Smooth muscle cell (in vitro differentiated cells): ENCODE measurements at regions not wholly inside any gene's neighbourhood (a gene's known extent, or its start where the extent isn't known, plus 50 kb on each side); places are given as distances from the start of the nearest gene placed in this dataset.

Experiments used
- DNase-seq: peaks from one replicate; lab custom pipeline; 2025; ENCODE audit not compliant: unreplicated experiment; lab: John Stamatoyannopoulos, UW
- H2AFZ ChIP-seq: fragments of 200-600 bp; sonication (generic); 2 replicates; pipeline ENCODE4 v1.6.0; 2016; ENCODE audit warnings: antibody characterized with exemption, low read depth, mild to moderate bottlenecking
- H3F3A ChIP-seq: fragments of 200-600 bp; sonication (generic); 2 replicates; pipeline ENCODE4 v1.6.0; 2017; ENCODE audit warnings: antibody characterized with exemption, low read depth
- H3K27ac ChIP-seq: fragments of 200-600 bp; sonication (generic); 2 replicates; pipeline ENCODE4 v1.5.1; 2016; ENCODE audit warnings: low read depth, mild to moderate bottlenecking
- H3K27me3 ChIP-seq: fragments of 200-600 bp; sonication (generic); 2 replicates; pipeline ENCODE4 v1.6.1; 2016; ENCODE audit warnings: low read depth, mild to moderate bottlenecking
- H3K36me3 ChIP-seq: fragments of 200-600 bp; sonication (generic); 2 replicates; pipeline ENCODE4 v1.5.1; 2016; ENCODE audit warnings: low read depth
- H3K4me1 ChIP-seq: fragments of 200-600 bp; sonication (generic); 2 replicates; pipeline ENCODE4 v1.5.1; 2016; ENCODE audit warnings: low read depth
- H3K4me2 ChIP-seq: fragments of 200-600 bp; sonication (generic); 2 replicates; pipeline ENCODE4 v1.6.0; 2016; ENCODE audit warnings: mild to moderate bottlenecking
- H3K4me3 ChIP-seq: fragments of 200-600 bp; sonication (generic); 2 replicates; pipeline ENCODE4 v1.5.1; 2016; ENCODE audit warnings: mild to moderate bottlenecking
- H3K79me2 ChIP-seq: fragments of 200-600 bp; sonication (generic); 2 replicates; pipeline ENCODE4 v1.6.0; 2016; ENCODE audit warnings: low read depth, mild to moderate bottlenecking
- H3K9ac ChIP-seq: fragments of 200-600 bp; sonication (generic); 2 replicates; pipeline ENCODE4 v1.6.0; 2016; ENCODE audit warnings: low read depth
- H3K9me3 ChIP-seq: fragments of 200-600 bp; sonication (generic); replicated peaks from 2 replicates; pipeline ENCODE4 v1.5.1; 2016; ENCODE audit warnings: low read depth
- H4K20me1 ChIP-seq: fragments of 200-600 bp; sonication (generic); 2 replicates; pipeline ENCODE4 v1.6.0; 2016; ENCODE audit warnings: low read depth
- CTCF ChIP-seq: fragments of 200-600 bp; sonication (generic); IDR thresholded peaks from 2 replicates; pipeline ENCODE4 v1.5.1; 2017; ENCODE audit warnings: borderline replicate concordance, mild to moderate bottlenecking, antibody characterized with exemption; ENCODE audit not compliant: insufficient read depth, poor library complexity, severe bottlenecking
- WGBS: methylation state at CpG from one replicate; pipeline ENCODE4 v1.1.7; 2016; ENCODE audit warnings: low lambda C conversion rate; 5-methylcytosine and 5-hydroxymethylcytosine counted together

- H4K20me1 ChIP-seq, result no peaks in the 10 kb centered on the region
- TF ChIP-seq CTCF, result no peak
- H3K36me3 ChIP-seq, result no peaks in the 10 kb centered on the region
- WGBS, result 92% methylated on average over 5 of the region's 5 CpGs
- H3K4me2 ChIP-seq, result no peak overlapping the region
- no peaks in the 10 kb centered on the region for H3K4me1 ChIP-seq
- no peak overlapping the region for H3K27ac ChIP-seq
- no peak overlapping the region for H3K9ac ChIP-seq
- no peak overlapping the region for H3K4me3 ChIP-seq
- H3F3A ChIP-seq, result no peaks in the 10 kb centered on the region
- H3K27me3 ChIP-seq, result no peaks in the 10 kb centered on the region
- no peaks in the 10 kb centered on the region for H3K79me2 ChIP-seq
- no peak for DNase-seq
- no peaks in the 10 kb centered on the region for H3K9me3 ChIP-seq
- H2AFZ ChIP-seq, result no peak overlapping the region
Measured at GRCh38 chr12:9347328-9348127, 139.3 kb upstream of the PZP start.

GRCh38 chr12:9346866-9347327, 138.7 kb upstream of the PZP start:
- Histone ChIP-seq H3K4me2 (no peak overlapping the region), H3K79me2 (no peaks in the 10 kb centered on the region), H3K4me3 (no peak overlapping the region), H3K27me3 (no peaks in the 10 kb centered on the region), H3K27ac (no peak overlapping the region), H3K9ac (no peak overlapping the region), H3K4me1 (no peaks in the 10 kb centered on the region), H3K9me3 (no peaks in the 10 kb centered on the region), H2AFZ (no peak overlapping the region), H4K20me1 (no peaks in the 10 kb centered on the region), H3K36me3 (no peaks in the 10 kb centered on the region), H3F3A (no peaks in the 10 kb centered on the region)
- 85% methylated on average over 5 of the region's 5 CpGs for WGBS
- no peak for TF ChIP-seq CTCF
- no peak for DNase-seq

- no peak overlapping the region for H3K4me2 ChIP-seq
- no peak for TF ChIP-seq CTCF
- no peaks in the 10 kb centered on the region for H3K4me1 ChIP-seq
Measured at GRCh38 chr12:9345171-9345570, 137.0 kb upstream of the PZP start.

GRCh38 chr12:9344541-9344940, 136.3 kb upstream of the PZP start:
- Histone ChIP-seq H2AFZ (no peak overlapping the region), H3K4me2 (no peak overlapping the region), H3K27me3 (no peaks in the 10 kb centered on the region), H3K79me2 (no peaks in the 10 kb centered on the region), H3K27ac (no peak overlapping the region), H3K4me3 (no peak overlapping the region), H3K36me3 (no peaks in the 10 kb centered on the region), H3K9me3 (no peaks in the 10 kb centered on the region), H3K4me1 (no peaks in the 10 kb centered on the region), H3F3A (no peaks in the 10 kb centered on the region), H3K9ac (no peak overlapping the region), H4K20me1 (no peaks in the 10 kb centered on the region)
- 76% methylated on average over 2 of the region's 2 CpGs for WGBS
- no peak for TF ChIP-seq CTCF
- DNase-seq, result no peak

More at GRCh38 chr12:9345171-9345570, 137.0 kb upstream of the PZP start:
- no peak overlapping the region for H2AFZ ChIP-seq
- no peak overlapping the region for H3K4me3 ChIP-seq
- H3K27ac ChIP-seq, result no peak overlapping the region
- no peaks in the 10 kb centered on the region for H4K20me1 ChIP-seq
- H3K9me3 ChIP-seq, result no peaks in the 10 kb centered on the region
- no peak for DNase-seq
- H3K79me2 ChIP-seq, result no peaks in the 10 kb centered on the region
- H3K9ac ChIP-seq, result no peak overlapping the region
- H3K36me3 ChIP-seq, result no peaks in the 10 kb centered on the region
- H3K27me3 ChIP-seq, result no peaks in the 10 kb centered on the region
- H3F3A ChIP-seq, result no peaks in the 10 kb centered on the region
